Mucosa of descending colon (tissue), 3 donors: ENCODE measurements at regions not wholly inside any gene's neighbourhood (a gene's known extent, or its start where the extent isn't known, plus 50 kb on each side); places are given as distances from the start of the nearest gene placed in this dataset.

ENCODE experiments used
- ATAC-seq: fragments of 200-7000 bp; cut with Tn5 transposase; one replicate; pipeline ENCODE4 v1.9.1; 2020; ENCODE audit warnings: mild to moderate bottlenecking, moderate library complexity
- DNase-seq, 3 donors: peaks; one replicate each; pipeline ENCODE4 v3.0.0-alpha.2; 2020
- H3K36me3 ChIP-seq: fragments of 200-600 bp; one replicate; pipeline ENCODE4 v1.8.0; 2021; ENCODE audit warnings: low read depth, mild to moderate bottlenecking
- H3K4me1 ChIP-seq: fragments of 200-600 bp; one replicate; pipeline ENCODE4 v1.8.0; 2021; ENCODE audit warnings: low read depth, mild to moderate bottlenecking
- H3K4me3 ChIP-seq: fragments of 200-600 bp; one replicate; pipeline ENCODE4 v1.8.0; 2021; ENCODE audit warnings: mild to moderate bottlenecking
- H3K9me3 ChIP-seq: fragments of 200-600 bp; one replicate; pipeline ENCODE4 v1.8.0; 2021; ENCODE audit warnings: mild to moderate bottlenecking
- CTCF ChIP-seq: fragments of 200-600 bp; IDR thresholded peaks from one replicate; pipeline ENCODE4 v1.8.0; 2022; ENCODE audit warnings: antibody characterized with exemption, mild to moderate bottlenecking
- intact Hi-C, 2 donors: fragments of 100-400 bp; cut with DNase I in 1 of 2; cut with micrococcal nuclease in 1 of 2; formaldehyde crosslinking; loops; one replicate each; pipeline versions ENCODE4 v1.11.0 to v1.11.1; 2022; cut with DNase I, micrococcal nuclease
- donor health status: DM: no; HTN: no; CAD: no; lungs with moderate emphysema.
- donor health status: DM: no; HTN: no; CAD: no.
- donor health status: DM: no; HTN: yes; CAD: no.

GRCh38 chr11:90723475-90723874 lies 500.6 kb upstream of the CHORDC1 start:
- peaks cover 24% of the 10 kb centered on the region for H3K9me3 ChIP-seq
- intact Hi-C loops: no loop called here
- no peak for TF ChIP-seq CTCF

GRCh38 chr11:90722552-90723190 lies 499.8 kb upstream of the CHORDC1 start:
- no peak for TF ChIP-seq CTCF
- ATAC-seq (no peak), DNase-seq (no peak)
- no peaks in the 10 kb centered on the region for H3K4me1 ChIP-seq
- no peaks in the 10 kb centered on the region for H3K36me3 ChIP-seq
- peaks cover 21% of the 10 kb centered on the region for H3K9me3 ChIP-seq
- H3K4me3 ChIP-seq: no peak overlapping the region
- intact Hi-C loops: no loop called here

More at GRCh38 chr11:90723475-90723874, 500.6 kb upstream of the CHORDC1 start:
- Histone ChIP-seq H3K36me3 (no peaks in the 10 kb centered on the region), H3K4me1 (no peaks in the 10 kb centered on the region), H3K4me3 (no peak overlapping the region)
- ATAC-seq (no peak), DNase-seq (no peak)

GRCh38 chr11:90717522-90717921 lies 494.7 kb upstream of the CHORDC1 start:
- H3K4me3 ChIP-seq: no peak overlapping the region
- no peaks in the 10 kb centered on the region for H3K36me3 ChIP-seq
- intact Hi-C loops: no loop called here
- H3K9me3 ChIP-seq: peaks cover 20% of the 10 kb centered on the region
- no peak for TF ChIP-seq CTCF
- H3K4me1 ChIP-seq: no peaks in the 10 kb centered on the region
- DNase-seq (no peak), ATAC-seq (no peak)

GRCh38 chr11:90705661-90706060 lies 482.8 kb upstream of the CHORDC1 start:
- Histone ChIP-seq H3K4me3 (no peak overlapping the region), H3K9me3 (peaks cover 28% of the 10 kb centered on the region), H3K4me1 (no peaks in the 10 kb centered on the region), H3K36me3 (no peaks in the 10 kb centered on the region)
- DNase-seq: no peak
- no peak for TF ChIP-seq CTCF
- no peak for ATAC-seq
- intact Hi-C loops: no loop called here

GRCh38 chr11:90704510-90704909 lies 481.7 kb upstream of the CHORDC1 start:
- no peak for ATAC-seq
- no peak overlapping the region for H3K4me3 ChIP-seq
- intact Hi-C loops: no loop called here
- no peaks in the 10 kb centered on the region for H3K36me3 ChIP-seq
- no peaks in the 10 kb centered on the region for H3K4me1 ChIP-seq
- DNase-seq: no peak
- no peak for TF ChIP-seq CTCF
- H3K9me3 ChIP-seq: peaks cover 32% of the 10 kb centered on the region

GRCh38 chr11:90701716-90702115 lies 478.9 kb upstream of the CHORDC1 start:
- Histone ChIP-seq H3K4me3 (no peak overlapping the region), H3K9me3 (peaks cover 30% of the 10 kb centered on the region), H3K36me3 (no peaks in the 10 kb centered on the region), H3K4me1 (no peaks in the 10 kb centered on the region)
- DNase-seq (no peak), ATAC-seq (no peak)
- TF ChIP-seq CTCF: no peak
- intact Hi-C loops: no loop called here
